SK-N-MC (cell line): ENCODE measurements at regions not wholly inside any gene's neighbourhood (a gene's known extent, or its start where the extent isn't known, plus 50 kb on each side); places are given as distances from the start of the nearest gene placed in this dataset.

ENCODE experiments used
- EZH2 ChIP-seq: fragments of 200-600 bp; sonication (generic); IDR thresholded peaks from one replicate; pipeline ENCODE4 v1.6.1; 2017; ENCODE audit warnings: antibody characterized with exemption
- POLR2AphosphoS5 ChIP-seq: IDR thresholded peaks from 2 replicates; pipeline ENCODE4 v1.6.1; 2012; ENCODE audit warnings: mild to moderate bottlenecking, low read depth, low read length, borderline replicate concordance

- no peak for TF ChIP-seq POLR2AphosphoS5
- TF ChIP-seq EZH2, result no peak
Measured at GRCh38 chr13:99144306-99144705, 56.3 kb upstream of the UBAC2 start.
